H1 (cell line): ENCODE measurements at regions not wholly inside any gene's neighbourhood (a gene's known extent, or its start where the extent isn't known, plus 50 kb on each side); places are given as distances from the start of the nearest gene placed in this dataset.

Experiments used
- POLR2AphosphoS5 ChIP-seq: IDR thresholded peaks from 2 replicates; pipeline ENCODE4 v1.6.1; 2011; ENCODE audit warnings: low read depth, low read length
- POU5F1 ChIP-seq: IDR thresholded peaks from 2 replicates; pipeline ENCODE4 v1.6.1; 2011; ENCODE audit warnings: low read depth, mild to moderate bottlenecking, low read length, moderate library complexity
- RNF2 ChIP-seq: fragments of 200-900, 300-1000 bp; sonication (generic); IDR thresholded peaks from 2 replicates; pipeline ENCODE4 v1.7.1; 2016; ENCODE audit warnings: borderline replicate concordance, low read depth, mild to moderate bottlenecking, antibody characterized with exemption, low read length; ENCODE audit not compliant: poor library complexity, severe bottlenecking; ENCODE audit errors: missing control alignments
- TAF7 ChIP-seq: optimal IDR thresholded peaks from 2 replicates; pipeline ENCODE3; 2011; ENCODE audit warnings: low read depth, mild to moderate bottlenecking, inconsistent platforms, low read length, moderate library complexity, borderline replicate concordance
- TF ChIP-seq, protein P1 (sequence below): IDR thresholded peaks from 2 replicates; pipeline ENCODE4 v1.6.1; 2012; ENCODE audit warnings: low read length, inconsistent platforms

DNA sequence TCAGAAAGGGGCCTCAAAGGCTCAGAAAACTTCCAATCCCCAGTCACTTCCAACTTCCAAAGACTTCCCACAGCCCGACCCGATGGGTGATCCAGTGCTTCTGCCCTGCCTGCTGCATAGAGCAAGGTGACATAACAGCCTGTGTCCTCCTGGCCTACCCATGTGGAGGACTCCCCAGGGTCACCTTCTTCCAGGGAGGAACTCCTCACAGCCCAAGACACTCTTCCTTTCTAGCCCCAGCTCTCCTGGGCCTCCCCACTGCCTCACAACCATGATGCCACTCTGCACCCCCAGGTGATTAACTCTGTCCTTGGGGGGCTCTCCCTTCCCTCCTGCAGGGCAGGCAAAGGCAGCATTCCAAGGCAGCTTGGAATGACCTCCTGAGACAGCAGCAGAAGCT is 158.4 kb upstream of the PDE1C start:
- TF ChIP-seq POU5F1 = no peak
- no peak for TF ChIP-seq POLR2AphosphoS5
- no peak for TF ChIP-seq TAF7
- TF ChIP-seq RNF2 = no peak
- TF ChIP-seq, protein P1, sequence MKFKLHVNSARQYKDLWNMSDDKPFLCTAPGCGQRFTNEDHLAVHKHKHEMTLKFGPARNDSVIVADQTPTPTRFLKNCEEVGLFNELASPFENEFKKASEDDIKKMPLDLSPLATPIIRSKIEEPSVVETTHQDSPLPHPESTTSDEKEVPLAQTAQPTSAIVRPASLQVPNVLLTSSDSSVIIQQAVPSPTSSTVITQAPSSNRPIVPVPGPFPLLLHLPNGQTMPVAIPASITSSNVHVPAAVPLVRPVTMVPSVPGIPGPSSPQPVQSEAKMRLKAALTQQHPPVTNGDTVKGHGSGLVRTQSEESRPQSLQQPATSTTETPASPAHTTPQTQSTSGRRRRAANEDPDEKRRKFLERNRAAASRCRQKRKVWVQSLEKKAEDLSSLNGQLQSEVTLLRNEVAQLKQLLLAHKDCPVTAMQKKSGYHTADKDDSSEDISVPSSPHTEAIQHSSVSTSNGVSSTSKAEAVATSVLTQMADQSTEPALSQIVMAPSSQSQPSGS = no peak
